ENCODE measurements at regions not wholly inside any gene's neighbourhood (a gene's known extent, or its start where the extent isn't known, plus 50 kb on each side); places are given as distances from the start of the nearest gene placed in this dataset.

DNA sequence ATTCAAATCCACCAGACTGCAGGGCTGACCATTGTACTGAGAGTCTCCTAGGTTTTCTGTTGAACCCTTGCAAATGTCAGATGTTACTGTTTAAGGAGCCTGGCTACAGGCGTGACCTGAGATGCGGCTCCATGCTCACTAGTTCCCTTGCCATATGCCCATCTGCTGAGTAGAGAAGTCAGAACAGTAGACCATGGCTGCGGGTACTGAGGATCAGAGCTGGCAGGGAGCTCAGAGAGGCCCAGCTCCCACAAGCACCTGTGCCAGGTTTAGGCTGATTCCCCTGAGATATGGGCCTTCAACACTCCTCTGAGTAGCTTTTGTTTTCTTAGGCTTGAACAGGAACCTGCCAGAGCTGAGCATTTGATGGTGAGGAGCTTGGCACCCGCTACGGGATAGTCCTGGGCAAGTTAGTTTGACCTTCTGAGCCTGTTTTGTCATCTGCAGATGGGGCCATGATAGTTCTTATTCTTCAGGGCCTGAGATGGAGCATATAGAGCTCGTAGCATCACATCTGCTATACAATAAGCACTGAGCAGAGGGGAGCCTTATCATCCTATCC lies 83.7 kb downstream of the BOD1 start (continued):
- TF ChIP-seq, protein P1, sequence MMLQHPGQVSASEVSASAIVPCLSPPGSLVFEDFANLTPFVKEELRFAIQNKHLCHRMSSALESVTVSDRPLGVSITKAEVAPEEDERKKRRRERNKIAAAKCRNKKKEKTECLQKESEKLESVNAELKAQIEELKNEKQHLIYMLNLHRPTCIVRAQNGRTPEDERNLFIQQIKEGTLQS (IDR thresholded peaks at IDR 0.05; ENCODE audit: insufficient read depth, low read depth, low read length): no peak
- TF ChIP-seq, protein P2, sequence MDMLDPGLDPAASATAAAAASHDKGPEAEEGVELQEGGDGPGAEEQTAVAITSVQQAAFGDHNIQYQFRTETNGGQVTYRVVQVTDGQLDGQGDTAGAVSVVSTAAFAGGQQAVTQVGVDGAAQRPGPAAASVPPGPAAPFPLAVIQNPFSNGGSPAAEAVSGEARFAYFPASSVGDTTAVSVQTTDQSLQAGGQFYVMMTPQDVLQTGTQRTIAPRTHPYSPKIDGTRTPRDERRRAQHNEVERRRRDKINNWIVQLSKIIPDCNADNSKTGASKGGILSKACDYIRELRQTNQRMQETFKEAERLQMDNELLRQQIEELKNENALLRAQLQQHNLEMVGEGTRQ (IDR thresholded peaks at IDR 0.05; ENCODE audit: low read length): no peak
- TF ChIP-seq FOSL1 (IDR thresholded peaks at IDR 0.05; ENCODE audit: insufficient read depth, low read depth, low read length) (no peak), TCF12 (IDR thresholded peaks at IDR 0.05; ENCODE audit: low read depth, low read length) (no peak), YY1 (IDR thresholded peaks at IDR 0.05; ENCODE audit: low read depth, low read length) (no peak)

All from H1 (cell line).